ENCODE measurements at regions not wholly inside any gene's neighbourhood (a gene's known extent, or its start where the extent isn't known, plus 50 kb on each side); places are given as distances from the start of the nearest gene placed in this dataset.

DNA sequence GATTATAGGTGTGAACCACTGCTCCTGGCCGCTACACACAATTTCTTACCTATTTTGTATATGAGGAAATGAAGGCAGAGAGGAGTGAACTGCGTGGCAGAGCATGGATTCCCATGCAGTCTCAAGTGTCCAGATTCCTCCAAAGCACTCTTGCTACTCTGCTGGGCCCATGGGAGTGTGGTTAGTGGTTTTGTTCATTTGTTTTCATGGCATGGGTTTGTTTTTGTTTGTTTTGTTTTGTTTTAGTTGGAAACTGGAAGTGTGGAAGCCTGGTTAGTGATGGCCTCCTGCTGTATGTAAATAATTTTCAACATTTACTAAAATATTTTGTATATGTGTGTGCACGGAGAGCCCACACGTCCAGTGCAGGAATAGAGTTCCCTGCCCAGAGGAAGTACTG lies 61.3 kb upstream of the LRCH1 start:
- TF ChIP-seq YY1 (IDR thresholded peaks at IDR 0.05; ENCODE audit: insufficient read depth, insufficient read length) (no peak), SUZ12 (IDR thresholded peaks at IDR 0.05; ENCODE audit: extremely low read depth, insufficient read depth, insufficient read length) (no peak)
